8988T (cell line): ENCODE measurements at regions not wholly inside any gene's neighbourhood (a gene's known extent, or its start where the extent isn't known, plus 50 kb on each side); places are given as distances from the start of the nearest gene placed in this dataset.
"Not testable (repeated sequence)": the region's sequence is repeated elsewhere in the genome, so short reads cannot be mapped to it uniquely, and the experiment has no call there.

Source experiments
- DNase-seq: peaks from one replicate; pipeline ENCODE4 v3.0.0; 2011

DNA sequence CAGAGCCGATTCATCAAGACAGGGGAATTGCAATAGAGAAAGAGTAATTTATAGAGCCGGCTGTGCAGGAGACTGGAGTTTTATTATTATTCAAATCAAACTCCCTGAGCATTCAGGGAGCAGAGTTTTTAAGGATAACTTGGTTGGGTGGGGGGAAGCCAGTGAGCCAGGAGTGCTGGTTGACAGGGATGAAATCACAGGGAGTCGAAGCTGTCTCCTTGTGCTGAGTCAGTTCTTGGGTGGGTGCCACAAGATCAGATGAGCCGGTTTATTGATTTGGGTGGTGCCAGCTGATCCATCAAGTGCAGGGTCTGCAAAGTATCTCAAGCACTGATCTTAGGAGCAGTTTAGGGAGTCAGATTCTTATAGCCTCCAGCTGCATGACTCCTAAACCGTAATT is 95.4 kb upstream of the CCDC80 start:
- no peak for DNase-seq

DNA sequence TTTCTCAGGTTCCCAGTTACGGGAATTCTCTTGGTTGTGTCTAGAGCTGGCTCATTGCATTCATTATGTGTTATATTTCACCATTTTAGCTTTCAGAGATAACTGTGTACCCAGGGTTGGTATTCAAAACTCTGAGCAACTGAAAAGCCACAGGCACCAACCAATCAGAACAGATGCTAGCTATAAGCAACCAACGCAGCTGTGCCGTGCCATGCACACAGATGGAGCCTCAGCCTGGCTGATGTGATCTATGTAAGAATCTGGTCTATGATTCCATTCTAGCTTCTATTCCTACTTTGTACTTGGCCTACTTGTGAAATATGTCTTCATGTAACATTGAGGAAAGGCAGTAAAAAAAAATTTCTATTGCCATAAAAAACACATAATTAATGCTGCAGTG is 95.0 kb upstream of the CCDC80 start:
- no peak for DNase-seq

- peak; percentile 21 for DNase-seq
These were observed 93.9 kb upstream of the CCDC80 start for GRCh38 chr3:112734736-112735350.

- DNase-seq = no peak
These were observed 93.2 kb upstream of the CCDC80 start for GRCh38 chr3:112734171-112734570.

- no peak for DNase-seq
These were observed 89.3 kb upstream of the CCDC80 start for GRCh38 chr3:112730210-112730609.

DNA sequence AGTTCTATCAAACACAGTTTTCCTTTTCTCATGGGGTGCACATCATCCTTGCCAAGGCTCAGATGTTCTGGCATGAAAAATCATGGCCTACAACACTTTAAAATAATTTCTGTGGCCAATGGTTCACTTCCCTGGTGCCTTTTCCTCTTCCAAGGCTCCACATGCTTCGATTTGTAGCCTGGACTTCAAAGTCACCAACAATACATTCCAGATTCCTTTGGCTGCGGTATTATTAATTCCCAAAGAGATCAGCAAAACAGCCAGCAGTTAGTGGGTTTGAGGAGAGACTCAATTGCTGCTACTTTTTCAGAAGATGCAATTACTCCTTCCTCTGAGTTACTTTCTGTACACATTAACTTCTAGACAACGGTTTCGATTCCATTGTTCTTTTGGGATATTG is 80.3 kb upstream of the CCDC80 start:
- DNase-seq = no peak

GRCh38 chr3:112718967-112719366 is 78.0 kb upstream of the CCDC80 start:
- no peak for DNase-seq

- no peak for DNase-seq
These were observed 77.6 kb upstream of the CCDC80 start for GRCh38 chr3:112718516-112718915.

DNA sequence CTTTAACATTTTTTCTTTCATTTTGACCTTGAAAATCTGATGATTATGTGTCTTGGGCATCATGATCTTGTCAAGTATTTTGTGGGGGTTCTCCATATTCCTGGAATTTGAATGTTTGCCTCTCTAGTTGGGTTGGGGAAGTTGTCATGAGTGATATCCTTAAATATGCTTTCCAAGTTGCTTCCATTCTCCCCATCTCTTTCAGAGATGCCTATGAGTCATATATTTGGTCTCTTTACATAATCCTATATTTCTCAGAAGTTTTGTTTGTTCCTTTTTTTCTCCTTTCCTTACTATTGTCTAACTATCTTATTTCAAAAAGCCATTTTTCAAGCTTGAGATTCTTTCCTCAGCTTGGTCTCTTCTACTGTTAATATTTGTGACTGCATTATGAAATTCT is 69.0 kb upstream of the CCDC80 start:
- DNase-seq = no peak

- DNase-seq = no peak
These were observed 58.6 kb upstream of the CCDC80 start for GRCh38 chr3:112699436-112699978.

DNA sequence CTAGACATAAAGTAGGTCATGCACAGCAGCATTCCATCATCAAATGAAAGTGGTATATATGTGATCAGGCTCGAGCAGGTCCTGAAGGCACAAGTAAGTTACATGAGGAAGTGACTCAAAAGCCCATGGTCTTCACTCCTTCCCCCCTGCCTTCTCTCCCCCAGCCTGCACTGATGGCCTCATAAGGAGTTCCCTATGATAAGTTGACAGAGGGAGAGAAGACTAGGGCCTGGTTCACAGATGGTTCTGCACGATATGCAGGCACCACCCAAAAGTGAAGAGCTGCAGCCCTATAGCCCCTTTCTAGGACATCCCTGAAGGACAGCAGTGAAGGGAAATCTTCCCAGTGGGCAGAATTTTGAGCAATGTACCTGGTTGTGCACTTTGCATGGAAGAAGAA is 57.5 kb upstream of the CCDC80 start:
- DNase-seq = not testable (repeated sequence)

DNA sequence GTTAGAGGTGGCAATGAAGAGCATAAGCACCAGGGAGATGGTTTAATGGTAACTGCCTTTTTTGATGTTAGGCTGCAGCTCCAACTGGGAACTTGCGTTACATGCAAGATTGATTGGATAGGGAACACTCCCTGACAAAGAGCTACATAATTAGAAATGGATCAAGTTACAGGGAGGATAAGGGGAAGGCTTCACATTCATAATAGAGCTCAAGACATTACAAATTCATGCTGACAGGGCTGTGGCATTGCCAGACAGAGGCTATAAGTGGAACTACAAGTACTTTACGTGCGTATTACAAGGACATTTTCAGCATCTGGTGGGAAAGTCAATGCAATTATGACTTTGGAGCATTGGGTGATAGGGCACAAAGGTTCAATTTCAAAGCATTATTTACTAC is 55.3 kb upstream of the CCDC80 start:
- DNase-seq = not testable (repeated sequence)

DNA sequence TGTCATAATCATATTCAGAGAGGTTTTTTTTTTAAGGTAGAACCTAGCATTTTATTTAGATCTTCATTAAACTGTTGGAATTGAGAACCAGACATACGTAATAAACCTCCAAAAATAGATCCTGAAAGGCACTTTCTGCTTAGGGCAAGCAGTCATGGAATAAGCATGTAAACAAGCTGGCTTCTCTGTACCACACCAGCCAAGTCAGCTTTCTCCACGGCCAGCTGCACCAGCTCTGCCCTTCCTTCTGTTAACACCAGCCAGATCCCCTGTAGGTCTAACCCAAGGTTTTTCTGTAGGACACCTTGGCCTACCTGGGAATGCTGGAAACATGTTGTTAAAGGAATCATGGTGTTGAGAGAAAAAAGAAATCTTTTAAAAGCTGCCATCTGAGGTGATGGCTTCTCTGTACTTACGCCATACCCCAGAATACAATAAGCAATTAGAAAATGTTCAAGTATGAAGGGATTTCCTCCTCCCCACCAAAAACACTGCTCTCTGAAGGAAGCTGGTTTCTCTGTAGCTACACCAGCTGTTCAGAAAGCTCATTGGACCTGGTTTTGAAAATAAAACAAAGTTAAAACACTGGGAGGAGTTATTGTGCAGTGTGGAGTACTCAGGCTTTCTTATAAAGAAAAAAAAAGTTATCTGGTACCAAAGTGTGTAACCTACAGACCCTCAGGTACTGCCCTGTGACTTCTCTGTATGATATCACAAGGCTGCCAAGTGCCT is 54.6 kb upstream of the CCDC80 start:
- not testable (repeated sequence) for DNase-seq

DNA sequence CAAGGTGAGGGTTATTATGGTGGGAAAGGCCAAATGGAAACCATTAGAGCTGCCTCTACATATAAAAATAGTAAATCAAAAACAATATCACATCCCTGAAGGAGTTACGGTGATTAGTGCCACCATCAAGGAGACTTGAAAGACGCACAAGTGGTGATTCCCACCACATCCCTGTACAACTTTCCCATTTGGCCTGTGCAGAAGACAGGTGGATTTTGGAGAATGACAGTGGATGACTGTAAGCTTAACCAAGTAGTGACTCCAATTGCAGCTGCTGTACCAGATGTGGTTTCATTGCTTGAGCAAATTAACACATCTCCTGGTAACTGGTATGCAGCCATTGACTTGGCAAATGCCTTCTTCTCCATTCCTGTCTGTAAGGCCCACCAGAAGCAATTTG is 54.0 kb upstream of the CCDC80 start:
- not testable (repeated sequence) for DNase-seq

DNA sequence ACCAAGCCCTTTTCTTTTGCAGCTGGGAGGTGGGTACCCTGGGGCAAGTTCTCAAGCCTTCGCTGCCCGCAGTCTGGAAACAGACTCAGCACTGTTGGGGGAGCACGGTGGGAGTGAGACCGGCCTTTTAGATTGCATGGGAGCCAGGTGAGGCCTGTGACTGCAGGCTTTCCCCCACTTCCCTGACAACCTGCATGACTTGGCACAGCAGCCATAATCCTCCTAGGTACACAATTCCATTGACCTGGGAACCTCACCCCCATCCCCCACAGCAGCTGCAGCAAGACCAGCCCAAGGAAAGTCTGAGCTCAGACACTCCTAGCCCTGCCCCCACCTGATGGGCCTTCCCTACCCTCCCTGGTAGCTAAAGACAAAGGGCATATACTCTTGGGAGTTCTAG is 52.2 kb upstream of the CCDC80 start:
- DNase-seq = no peak
